Activated T-cell treated with anti-CD3 and anti-CD28 coated beads for 48 hours (primary cell): ENCODE measurements at regions not wholly inside any gene's neighbourhood (a gene's known extent, or its start where the extent isn't known, plus 50 kb on each side); places are given as distances from the start of the nearest gene placed in this dataset.
"Not testable (repeated sequence)": the region's sequence is repeated elsewhere in the genome, so short reads cannot be mapped to it uniquely, and the experiment has no call there.

ENCODE experiments used
- DNase-seq: peaks from one replicate; pipeline ENCODE4 v3.0.0-alpha.2; 2020; ENCODE audit warnings: low read depth

- DNase-seq, result peak; percentile 23
Observed at GRCh38 chr3:34056951-34057390, 258.5 kb downstream of the PDCD6IP start.

DNA sequence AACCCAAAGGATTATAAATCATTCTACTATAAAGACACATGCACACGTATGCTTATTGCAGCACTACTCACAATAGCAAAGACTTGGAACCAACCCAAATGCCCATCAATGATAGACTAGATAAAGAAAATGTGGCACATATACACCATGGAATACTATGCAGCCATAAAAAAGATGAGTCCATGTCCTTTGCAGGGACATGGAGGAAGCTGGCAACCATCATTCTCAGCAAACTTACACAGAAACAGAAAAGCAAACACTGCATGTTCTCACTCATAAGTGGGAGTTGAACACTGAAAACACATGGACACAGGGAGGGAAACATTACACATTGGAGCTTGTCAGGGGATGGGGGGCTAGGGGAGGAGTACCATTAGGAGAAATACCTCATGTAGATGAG lies 262.6 kb downstream of the PDCD6IP start:
- not testable (repeated sequence) for DNase-seq

DNA sequence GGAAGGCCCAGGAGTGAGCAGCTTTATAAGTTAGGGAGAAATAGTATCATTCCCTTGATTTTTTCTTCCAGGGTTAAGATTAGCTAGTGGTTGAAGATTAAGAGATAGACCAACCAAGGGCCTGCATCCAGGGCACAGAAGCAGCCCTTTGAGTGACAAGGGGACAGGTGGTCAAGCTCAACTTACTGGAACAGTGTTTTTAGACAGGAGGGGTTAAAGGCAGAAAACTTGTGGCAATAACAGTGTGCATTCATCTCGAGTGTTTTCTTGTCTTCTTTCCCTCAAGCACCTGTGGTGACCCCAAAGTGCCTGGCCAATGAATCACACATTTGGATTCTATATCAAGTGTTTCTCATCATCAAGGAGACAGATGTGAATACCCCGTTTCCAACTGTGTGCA lies 267.5 kb downstream of the PDCD6IP start:
- no peak for DNase-seq

GRCh38 chr3:34066328-34066727 lies 267.9 kb downstream of the PDCD6IP start:
- DNase-seq, result no peak

- DNase-seq, result no peak
Observed at GRCh38 chr3:34066999-34067398, 268.6 kb downstream of the PDCD6IP start.

DNA sequence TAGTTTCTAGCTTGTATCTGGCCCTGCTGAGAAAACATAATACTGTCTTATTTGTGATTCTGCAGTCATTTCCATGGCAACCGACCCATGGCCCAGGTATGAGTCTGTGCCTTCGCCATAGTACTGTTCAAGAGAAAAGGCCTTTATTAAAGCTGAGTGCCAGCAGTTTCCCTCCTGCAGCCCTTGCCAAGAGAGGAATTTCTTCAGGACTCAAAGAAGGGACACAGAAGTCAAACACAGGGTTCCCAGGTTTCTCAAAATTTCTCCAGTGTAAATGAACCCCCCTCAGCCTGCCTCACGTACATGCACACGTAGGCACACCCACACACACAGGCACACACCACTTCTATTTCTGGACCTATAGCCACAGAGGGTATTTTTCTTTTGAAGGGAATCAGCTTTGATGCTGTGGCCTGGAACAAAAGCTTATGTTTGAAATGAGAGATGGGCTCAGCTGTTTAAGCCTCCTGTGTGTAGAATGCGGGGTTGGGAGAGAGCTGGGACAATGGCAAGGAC lies 269.2 kb downstream of the PDCD6IP start:
- DNase-seq, result no peak

DNA sequence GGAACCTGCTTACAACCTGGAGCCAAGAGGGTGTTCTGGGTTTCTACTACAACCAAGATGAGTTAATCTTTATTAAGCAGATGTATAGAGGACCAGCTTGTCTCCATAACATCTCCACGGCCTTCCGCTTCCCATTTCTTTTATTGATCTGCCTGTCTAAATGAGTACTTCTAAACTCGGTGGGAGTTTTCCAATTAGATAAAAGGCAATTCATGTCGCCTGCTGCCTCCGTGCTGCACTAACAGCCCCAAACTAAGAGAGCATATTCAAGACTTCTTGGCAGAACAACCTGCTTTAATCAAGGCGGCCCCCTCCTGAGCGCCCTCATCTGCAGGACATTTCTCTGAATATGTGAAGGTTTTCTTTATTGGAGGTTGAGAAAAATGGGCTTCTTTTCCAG lies 270.1 kb downstream of the PDCD6IP start:
- DNase-seq, result no peak

DNA sequence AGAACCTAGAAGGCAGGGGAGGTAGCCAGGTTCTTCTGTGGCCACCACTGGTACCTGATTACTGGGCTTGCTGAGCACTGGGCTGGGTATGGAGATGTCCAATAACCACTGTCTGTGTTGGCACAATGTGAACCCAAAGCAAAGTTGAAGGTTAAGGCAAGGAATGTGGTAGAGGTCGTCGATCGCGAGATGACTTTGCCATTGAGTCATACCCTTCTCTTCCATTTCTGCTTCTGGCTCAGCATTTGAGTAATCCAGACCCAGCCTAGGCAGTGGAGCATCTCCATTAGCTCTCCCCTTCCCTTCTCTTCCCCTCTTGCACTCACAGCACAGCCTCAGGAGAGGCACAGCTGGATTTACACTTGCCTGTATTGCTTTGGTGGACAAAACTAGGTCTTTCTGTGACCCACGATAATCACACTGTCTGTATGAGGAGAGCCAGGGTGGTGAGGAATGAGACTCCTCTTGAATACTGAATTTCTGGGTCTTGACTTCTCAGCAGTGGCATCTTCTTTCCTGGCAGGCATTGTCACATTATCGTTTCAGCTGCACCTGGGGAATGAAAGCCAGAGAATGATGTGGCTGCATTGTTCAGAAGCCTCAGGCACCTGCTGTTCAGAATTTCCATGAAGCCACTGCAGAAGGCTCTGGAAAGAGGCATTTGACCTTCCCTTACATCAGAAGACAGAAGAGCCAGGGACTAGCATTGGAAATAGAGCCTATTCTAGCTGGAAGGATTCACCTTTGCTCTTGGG lies 272.6 kb downstream of the PDCD6IP start:
- DNase-seq, result peak; percentile 3

GRCh38 chr3:34072297-34072696 lies 273.9 kb downstream of the PDCD6IP start:
- no peak for DNase-seq

- DNase-seq, result no peak
Observed at GRCh38 chr3:34073111-34073510, 274.7 kb downstream of the PDCD6IP start.

DNA sequence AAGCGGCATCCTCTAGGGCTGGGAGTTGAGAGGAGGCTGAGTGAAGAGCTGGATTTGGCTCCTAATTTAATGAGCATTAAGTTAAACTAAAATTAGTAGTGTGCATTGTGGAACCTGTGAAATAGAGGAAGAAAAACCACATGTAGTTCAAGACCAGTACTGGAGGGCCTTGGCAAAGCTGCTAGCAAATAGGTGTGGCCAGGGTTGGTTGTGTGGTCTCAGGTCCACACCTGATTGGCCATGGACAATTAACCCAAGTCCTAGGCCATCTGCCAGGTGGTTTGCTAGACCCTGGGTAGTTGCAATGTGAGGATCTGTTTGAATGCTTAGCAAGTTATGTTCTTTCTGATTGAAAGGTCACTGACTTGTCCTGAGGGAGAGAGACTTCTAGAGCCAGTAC lies 275.5 kb downstream of the PDCD6IP start:
- DNase-seq, result no peak

- DNase-seq, result no peak
Observed at GRCh38 chr3:34075975-34076374, 277.5 kb downstream of the PDCD6IP start.

GRCh38 chr3:34077417-34078195 lies 279.2 kb downstream of the PDCD6IP start:
- DNase-seq, result no peak

- no peak for DNase-seq
Observed at GRCh38 chr3:34078418-34078817, 280.0 kb downstream of the PDCD6IP start.

DNA sequence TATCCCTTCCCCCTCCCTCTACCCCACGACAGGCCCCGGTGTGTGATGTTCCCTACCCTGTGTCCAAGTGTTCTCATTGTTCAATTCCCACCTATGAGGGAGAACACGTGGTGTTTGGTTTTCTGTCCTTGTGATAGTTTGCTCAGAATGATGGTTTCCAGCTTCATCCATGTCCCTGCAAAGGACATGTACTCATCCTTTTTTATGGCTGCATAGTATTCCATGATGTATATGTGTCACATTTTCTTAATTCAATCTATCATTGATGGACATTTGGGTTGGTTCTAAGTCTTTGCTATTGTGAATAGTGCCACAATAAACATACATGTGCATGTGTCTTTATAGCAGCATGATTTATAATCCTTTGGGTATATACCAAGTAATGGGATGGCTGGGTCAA lies 281.4 kb downstream of the PDCD6IP start:
- DNase-seq, result not testable (repeated sequence)

DNA sequence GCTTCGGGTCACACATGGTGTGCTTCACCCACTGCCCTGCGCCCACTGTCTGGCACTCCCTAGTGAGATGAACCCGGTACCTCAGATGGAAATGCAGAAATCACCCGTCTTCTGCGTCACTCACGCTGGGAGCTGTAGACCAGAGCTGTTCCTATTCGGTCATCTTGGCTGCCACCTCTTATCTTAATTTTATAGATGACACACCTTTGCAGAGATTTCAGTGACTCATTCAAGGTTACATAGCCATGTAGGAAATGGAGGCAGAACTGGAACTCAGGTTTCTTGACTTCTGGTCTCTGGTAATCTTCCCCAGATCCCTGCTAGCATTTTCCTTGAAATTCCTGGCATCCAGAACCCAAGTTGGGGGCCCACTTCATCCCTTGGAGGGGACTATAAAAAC lies 291.9 kb downstream of the PDCD6IP start:
- not testable (repeated sequence) for DNase-seq

- DNase-seq, result no peak
Observed at GRCh38 chr3:34090876-34091275, 292.4 kb downstream of the PDCD6IP start.

DNA sequence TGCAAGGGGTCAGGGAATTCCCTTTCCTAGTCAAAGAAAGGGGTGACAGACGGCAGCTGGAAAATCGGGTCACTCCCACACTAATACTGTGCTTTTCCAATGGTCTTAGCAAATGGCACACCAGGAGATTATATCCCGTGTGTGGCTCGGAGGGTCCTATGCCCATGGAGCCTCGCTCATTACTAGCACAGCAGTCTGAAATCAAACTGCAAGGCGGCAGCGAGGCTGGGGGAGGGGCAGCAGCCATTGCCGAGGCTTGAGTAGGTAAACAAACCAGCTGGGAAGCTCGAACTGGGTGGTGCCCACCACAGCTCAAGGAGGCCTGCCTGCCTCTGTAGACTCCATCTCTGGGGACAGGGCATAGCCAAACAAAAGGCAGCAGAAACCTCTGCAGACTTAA lies 295.9 kb downstream of the PDCD6IP start:
- DNase-seq, result not testable (repeated sequence)

DNA sequence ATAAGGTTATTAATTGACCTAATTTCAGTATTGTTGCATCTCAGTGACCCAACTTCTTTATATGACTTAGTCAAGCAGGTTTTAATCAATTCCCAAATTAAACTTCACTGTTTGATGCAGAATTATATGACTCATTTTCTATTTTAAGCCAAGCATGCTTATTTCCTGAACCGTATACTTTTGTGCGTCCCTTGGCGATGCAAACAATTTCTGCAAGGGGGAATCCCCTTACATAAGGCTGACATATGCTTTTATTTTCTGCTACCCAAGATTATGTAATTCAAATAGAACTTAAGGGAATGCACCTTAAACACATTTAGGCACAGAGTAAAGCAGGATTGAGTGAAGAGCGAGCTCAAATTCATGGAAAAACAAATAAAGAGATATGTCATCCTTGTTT lies 303.9 kb downstream of the PDCD6IP start:
- no peak for DNase-seq

GRCh38 chr3:34106379-34106778 lies 307.9 kb downstream of the PDCD6IP start:
- no peak for DNase-seq

DNA sequence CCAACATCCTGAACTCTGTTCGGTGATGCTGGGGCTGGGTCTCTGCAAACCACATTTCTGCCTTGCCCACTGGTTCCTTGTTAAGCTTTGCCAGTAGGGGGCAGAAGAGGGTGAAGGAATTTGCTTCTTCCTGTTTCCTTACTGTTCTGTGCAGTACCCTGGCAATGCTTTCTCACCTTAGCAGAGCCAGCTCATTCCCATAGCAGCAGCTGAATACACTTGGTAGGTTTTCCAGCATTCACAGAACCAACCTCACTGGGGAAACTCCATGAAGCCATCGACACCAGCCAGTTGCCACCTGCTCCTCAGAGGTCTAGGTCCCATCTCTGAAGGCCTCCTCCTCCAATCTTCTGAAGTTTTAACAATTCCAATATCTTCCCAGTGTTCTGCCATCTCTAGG lies 308.4 kb downstream of the PDCD6IP start:
- DNase-seq, result no peak

DNA sequence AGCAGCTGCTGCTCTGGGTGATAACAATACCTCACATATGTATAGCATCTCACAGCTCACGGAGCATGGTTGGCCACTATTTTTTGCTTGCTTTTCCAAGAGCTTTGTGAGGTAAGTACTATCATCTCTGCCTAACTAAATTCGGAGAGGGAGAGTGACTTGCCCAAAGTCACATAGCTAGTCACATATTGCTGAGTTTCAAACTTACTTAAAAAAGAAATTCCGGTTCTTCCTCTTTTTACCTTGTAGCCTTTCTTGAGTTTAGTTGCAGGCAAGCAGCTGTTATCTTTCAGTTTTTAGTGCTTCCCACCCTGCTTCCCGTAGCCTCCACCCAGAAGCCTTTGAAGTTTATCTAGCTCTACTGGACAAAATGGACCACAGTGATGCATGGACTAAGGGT lies 309.2 kb downstream of the PDCD6IP start:
- no peak for DNase-seq

DNA sequence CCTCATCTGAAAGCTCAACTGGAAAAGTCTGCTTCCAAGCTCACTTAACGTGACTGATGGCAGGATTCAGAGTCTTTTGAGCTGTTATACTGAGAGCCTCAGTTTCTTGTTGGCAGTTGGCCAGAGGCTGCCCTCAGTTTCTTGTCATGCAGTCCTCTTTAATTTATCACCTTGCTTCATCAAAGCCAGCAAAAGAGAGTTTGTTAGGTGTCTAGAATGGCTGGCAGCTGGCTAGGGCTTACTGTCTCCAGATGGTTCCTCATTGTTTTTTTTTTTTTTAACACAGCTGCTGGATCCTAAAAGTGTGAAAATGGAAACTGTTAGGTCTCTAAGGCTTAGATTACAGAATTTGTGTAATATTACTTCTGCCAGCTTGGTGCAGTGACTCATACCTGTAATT lies 310.6 kb downstream of the PDCD6IP start:
- DNase-seq, result no peak
